GM18873 (cell line): ENCODE measurements at regions not wholly inside any gene's neighbourhood (a gene's known extent, or its start where the extent isn't known, plus 50 kb on each side); places are given as distances from the start of the nearest gene placed in this dataset.
"Not testable (repeated sequence)": the region's sequence is repeated elsewhere in the genome, so short reads cannot be mapped to it uniquely, and the experiment has no call there.

Experiments
- ATAC-seq: cut with Tn5 transposase; IDR thresholded peaks from one replicate; pipeline ENCODE4 v1.9.1; 2021; ENCODE audit warnings: mild to moderate bottlenecking, moderate library complexity, moderate number of reproducible peaks; ENCODE audit not compliant: unreplicated experiment, low FRiP score

GRCh38 chr4:154035341-154035740, 246.5 kb upstream of the SFRP2 start:
- no peak for ATAC-seq

DNA sequence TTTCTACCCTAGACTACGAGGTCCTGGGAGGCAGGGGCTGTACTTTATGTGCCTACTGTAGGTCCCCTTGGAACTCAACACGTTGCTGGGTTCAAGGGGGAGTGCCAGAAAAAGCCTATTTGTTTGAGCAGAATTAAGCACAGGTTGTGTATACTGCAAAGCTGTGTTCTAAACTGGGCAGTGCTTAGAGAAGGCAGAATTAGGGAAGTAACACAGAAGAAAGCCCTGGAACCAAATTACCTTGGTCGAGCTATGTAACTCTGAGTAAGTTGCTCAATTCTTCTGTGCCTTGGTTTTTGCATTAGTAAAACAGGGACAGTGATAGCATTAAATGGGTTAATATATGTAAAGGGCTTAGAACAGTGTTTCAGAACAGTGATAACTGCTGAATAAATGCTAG, 245.0 kb upstream of the SFRP2 start:
- ATAC-seq, result no peak

DNA sequence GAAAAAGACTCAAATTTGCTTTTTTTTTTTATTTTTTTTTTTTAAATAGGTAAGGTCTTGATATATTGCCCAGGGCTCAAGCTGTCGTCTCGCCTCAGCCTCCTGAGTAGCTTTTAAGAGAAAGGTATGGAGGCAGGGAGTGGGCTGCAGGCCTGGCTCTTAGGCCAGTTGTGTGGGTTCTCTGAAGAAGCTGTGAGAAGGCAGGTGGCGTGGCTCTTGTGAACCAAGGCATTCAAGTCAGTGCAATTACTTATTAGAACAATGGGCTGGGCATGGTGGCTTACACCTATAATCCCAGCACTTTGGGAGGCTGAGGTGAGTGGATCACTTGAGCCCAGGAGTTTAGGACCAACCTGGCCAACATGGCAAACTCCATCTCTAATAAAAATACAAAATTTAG, 244.0 kb upstream of the SFRP2 start:
- ATAC-seq, result no peak

GRCh38 chr4:154030746-154031145, 241.9 kb upstream of the SFRP2 start:
- ATAC-seq, result no peak

DNA sequence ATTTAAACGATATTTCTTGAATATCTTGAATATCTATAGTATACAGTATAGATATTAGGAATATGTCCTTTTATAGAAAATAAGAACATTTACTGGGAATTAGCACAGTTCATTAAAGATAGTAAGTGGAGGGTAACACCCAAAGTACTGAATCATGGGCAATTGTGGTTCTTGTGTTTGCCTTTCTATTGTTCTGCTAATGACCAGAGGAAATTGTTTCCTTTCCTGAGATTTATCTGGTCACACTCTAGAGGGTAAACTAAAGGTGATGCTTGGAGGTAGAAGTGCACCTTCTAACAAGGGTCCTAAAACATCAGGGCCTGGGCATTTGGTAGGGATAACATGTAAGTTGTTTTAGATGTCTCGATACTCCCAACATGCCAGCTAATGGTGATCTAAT, 241.3 kb upstream of the SFRP2 start:
- ATAC-seq, result no peak

DNA sequence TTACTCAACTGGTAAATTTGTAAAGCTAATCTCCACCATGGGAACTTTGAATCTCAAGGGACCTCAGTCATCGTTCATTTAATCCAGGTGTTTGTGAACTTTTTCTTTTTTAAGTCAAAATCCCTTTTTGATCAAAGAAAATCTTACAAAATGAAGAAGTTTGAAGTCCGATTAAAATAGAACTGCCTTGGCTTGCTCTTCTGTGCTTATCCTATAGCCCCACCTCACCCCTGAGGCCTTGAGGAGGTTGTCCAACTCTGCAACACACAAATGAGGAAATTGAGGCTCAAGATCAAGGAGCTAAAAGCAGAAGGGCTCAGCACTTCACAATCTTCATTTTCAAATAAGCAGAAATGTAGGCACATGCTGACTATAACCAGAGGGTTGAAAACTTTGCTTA, 240.3 kb upstream of the SFRP2 start:
- no peak for ATAC-seq

GRCh38 chr4:154025110-154025509, 236.2 kb upstream of the SFRP2 start:
- no peak for ATAC-seq

DNA sequence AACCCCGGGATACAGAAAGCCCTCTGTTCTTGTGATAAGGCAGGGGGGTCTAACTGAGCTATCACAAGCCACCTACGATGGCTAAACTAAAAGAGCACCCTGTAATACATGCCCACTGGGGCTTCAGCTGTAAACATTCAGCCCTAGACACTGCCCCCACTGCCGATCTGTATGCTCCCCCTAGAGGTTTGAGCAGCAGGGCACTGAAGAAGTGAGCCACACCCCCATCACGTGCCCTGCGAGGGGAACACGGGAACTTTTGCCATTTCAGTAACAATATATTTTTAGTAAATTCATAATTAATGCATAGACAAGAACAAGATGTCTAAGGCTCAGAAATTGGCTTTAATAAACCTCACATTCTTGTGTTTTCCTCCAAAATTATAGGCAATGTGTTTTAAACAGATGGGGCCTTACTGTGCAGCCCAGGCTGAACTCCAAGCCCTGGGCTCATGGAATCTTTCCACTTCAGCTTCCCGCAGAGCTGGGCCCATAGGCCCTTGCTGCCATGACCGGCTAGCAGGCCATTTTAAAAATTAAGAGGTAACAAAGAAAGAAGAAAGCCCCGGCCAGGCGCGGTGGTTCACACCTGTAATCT, 235.3 kb upstream of the SFRP2 start:
- ATAC-seq, result no peak

GRCh38 chr4:154023671-154024070, 234.8 kb upstream of the SFRP2 start:
- ATAC-seq, result not testable (repeated sequence)

- ATAC-seq, result no peak
Measured at GRCh38 chr4:154019811-154020210, 230.9 kb upstream of the SFRP2 start.

DNA sequence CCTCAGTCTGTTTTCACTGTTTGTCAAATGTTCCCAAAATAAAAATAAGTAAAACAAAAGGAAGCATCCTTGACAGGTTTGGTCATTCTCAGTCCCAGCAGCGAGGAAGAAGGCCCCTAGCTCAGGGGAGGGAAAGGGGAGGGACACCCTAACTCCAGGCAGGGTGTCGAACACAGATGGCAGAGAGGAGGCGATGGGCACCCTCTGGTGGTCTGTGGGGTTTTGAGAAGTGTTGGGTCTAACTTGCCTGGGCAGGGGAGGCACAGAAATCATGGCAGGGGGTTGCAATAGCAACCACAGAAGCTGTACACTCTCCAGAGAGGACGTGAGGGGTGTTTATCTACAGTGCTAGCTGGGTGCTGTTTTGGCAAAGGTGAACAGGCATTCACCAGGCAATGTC, 229.8 kb upstream of the SFRP2 start:
- ATAC-seq, result no peak

DNA sequence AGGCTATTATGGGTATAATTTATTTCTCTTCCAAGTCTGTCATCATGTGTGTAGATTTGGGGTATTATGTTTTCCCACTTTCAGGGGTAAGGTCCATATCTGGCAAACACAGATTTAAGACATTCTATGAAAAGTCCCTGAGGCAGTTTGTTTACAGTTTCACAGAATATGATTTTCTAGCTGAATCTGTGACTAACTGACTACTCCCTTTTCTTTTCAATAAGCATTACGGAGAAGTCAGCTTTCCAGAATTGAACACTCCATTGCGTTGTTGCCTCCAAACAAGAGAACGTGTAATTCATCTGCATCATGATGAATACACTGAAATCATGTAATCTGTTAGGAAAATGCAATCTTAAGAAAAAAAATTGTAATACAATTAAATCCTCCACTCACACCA, 226.7 kb upstream of the SFRP2 start:
- no peak for ATAC-seq

DNA sequence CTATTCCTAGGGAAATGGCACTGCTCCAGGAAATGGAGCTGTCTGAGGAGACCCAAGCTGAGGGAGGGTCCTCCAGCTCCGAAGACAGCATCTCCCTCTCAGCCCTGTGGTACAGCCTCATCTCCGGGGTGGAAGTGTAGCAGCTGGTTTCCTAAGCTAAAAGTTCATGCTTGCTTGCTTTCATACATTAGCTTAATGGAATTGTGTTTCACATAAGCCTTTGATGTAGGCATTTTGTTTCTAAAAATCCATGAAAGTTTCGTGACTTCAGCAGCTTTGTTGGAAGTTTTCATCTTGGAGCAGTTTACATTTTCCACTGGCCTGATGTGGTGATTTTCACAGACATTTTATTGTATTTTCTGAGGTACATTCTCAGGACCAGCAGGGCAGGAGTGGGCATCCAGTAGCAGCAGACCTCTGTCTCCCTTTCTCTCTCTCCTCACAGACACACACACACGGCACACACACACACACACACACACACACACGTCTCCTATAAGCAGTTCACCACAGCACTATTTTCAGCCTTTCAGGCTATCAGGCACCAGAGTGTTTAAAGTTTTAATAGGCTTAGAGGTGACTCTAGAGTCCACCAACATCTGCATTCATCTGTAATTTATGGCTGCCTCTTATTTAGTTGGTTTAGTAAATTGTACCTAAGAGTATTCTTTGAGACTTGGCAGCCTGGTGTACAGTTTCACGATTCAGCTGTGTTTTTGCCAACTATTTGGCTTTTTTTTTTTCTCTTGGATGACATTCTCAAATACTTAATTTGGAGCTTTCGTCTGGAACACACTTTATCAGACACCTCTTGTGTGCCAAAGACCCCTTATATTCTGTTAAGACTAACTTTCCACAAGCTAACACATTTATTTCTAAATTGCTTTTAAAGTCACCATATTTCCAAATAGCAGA, 225.8 kb upstream of the SFRP2 start:
- no peak for ATAC-seq

DNA sequence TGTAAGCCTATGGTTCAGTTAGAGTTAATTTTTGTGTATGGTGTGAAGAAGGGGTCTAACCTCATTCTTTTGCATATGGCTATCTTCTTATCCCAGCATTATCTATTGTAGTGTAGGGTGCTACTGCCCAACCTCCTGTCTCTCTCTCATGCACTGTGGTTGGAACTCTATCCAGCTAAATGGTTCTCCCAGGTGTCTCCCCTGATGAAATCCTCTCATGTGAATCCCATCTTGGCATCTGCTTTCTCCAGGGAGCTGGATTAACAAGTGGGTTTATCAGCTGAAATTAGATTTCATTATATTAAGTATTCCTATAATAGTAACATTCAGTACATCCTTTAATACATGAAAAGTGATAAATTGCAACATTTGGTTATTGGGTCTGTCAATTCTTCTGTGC, 224.7 kb upstream of the SFRP2 start:
- ATAC-seq, result no peak

GRCh38 chr4:154010371-154010770, 221.5 kb upstream of the SFRP2 start:
- no peak for ATAC-seq

GRCh38 chr4:154009788-154010187, 220.9 kb upstream of the SFRP2 start:
- ATAC-seq, result no peak

DNA sequence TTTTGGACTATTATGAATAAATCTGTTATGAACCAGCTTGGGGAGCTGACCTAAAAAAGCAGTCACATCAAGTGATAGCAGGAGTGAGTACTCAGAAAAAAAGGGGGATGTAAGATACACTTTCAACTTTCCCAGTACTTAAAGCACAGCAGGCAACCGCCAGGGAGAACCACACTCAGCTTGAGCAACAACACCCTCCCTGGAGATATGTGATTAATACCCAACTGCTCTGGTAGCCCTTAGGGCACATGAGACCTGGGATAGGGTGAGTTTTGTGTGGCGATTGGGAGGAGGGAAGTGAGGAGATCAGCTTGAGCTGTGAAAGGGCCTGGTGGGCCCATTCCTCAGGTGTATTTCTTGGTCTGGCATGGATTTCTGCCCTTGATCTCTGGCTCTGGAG, 220.3 kb upstream of the SFRP2 start:
- ATAC-seq, result no peak

DNA sequence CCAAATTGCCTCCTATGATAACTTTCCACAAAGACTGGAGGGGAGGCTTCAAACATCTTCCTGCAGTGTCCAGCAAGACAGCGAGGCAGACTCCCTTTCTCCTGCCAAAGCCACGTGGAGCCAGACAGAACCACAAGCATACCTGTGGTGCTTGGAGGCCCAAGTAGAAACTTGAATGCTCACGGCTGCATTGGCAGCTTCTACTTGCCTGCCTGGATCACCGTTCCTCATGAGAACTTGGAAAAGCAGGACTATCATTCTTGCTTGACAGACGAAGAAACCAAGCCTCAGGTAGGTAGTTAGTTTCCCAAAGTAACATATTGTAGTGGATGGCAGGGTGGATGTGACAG, 216.3 kb upstream of the SFRP2 start:
- no peak for ATAC-seq

DNA sequence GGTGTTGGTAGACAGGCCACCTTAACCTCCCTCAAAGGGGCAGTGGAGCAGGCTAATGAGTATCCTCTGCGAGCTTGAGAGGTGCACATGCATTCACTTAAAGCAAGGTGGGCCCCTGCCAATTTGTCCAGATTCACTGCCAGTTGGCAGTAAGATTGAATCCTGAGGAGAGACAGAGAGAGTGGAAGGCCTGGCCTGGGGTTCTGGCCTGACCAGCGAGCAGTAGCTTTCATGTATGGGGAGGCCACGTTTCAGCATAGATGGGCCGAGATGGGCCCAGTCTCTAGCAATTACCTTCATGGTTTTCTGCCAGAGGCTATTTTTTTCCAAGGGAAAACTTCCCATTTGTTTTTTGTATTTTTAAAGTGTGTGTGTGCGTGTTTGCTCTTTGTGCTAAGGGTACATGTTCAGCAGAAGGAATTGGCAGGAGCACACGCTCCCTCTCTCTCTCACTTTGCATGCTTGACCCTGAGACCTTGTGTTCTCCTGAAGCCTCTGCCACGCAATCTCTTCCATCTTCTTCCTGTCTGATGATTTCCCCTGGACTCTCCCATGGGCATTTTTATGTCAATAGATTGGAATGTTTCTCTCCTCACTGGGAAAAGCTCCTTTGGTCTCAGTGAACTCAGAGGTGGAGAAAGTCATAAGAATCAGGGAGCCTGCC, 215.8 kb upstream of the SFRP2 start:
- no peak for ATAC-seq

GRCh38 chr4:154004016-154004415, 215.1 kb upstream of the SFRP2 start:
- ATAC-seq, result no peak

DNA sequence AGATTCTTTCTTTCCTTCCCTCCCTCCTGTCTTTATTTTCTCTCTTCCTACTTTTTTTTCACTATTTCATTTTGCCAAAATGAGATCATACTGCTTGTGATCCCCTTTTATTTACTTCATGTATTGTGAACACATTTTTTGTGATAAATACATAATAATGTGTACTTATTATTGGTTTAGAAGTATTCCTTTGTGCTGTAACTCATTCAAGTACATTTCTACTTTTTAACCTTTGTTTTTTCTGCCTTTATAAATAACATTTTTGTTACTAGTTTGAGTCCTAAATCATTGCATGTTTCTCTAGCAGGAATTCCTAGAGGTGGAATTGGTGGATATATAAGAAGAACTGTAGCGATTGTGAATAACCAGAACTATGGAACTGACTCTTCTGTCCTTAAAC, 214.5 kb upstream of the SFRP2 start:
- ATAC-seq, result no peak

- ATAC-seq, result no peak
Measured at GRCh38 chr4:154001193-154001592, 212.3 kb upstream of the SFRP2 start.
